ENCODE measurements at regions not wholly inside any gene's neighbourhood (a gene's known extent, or its start where the extent isn't known, plus 50 kb on each side); places are given as distances from the start of the nearest gene placed in this dataset.

- DNase-seq (ENCODE audit: low read depth in 2 of 2) = no peak
Measured at GRCh38 chr13:73850104-73850873, 283.9 kb downstream of the KLF12 start.

- DNase-seq (ENCODE audit: low read depth in 2 of 2) = no peak
Measured at GRCh38 chr13:73849292-73849691, 284.9 kb downstream of the KLF12 start.

- DNase-seq (ENCODE audit: low read depth in 2 of 2) = peak in 1 of 2 experiments; percentile 37
Measured at GRCh38 chr13:73844986-73845385, 289.2 kb downstream of the KLF12 start.

- no peak for DNase-seq (ENCODE audit: low read depth in 2 of 2)
Measured at GRCh38 chr13:73842626-73843025, 291.6 kb downstream of the KLF12 start.

DNA sequence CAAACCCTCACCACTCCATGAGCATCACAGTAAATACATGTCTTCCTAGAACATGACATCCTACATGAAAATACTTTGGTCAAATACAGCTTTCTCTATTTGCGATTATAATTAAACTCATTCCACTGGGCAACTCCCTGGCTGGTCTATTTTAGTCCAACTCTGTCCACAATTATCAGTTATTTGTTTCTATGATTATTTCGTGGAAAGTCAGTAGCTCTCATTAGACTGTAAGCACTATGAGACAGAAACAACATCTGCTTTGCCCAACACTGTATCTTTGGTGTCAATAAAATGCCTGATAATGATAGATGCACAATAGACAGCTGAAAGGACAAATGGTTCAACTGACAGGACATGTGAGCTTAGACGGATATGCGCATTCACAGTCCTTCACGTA, 292.0 kb downstream of the KLF12 start:
- no peak for DNase-seq (ENCODE audit: low read depth in 2 of 2)

GRCh38 chr13:73837147-73837546, 297.1 kb downstream of the KLF12 start:
- DNase-seq (ENCODE audit: low read depth in 2 of 2) = no peak

DNA sequence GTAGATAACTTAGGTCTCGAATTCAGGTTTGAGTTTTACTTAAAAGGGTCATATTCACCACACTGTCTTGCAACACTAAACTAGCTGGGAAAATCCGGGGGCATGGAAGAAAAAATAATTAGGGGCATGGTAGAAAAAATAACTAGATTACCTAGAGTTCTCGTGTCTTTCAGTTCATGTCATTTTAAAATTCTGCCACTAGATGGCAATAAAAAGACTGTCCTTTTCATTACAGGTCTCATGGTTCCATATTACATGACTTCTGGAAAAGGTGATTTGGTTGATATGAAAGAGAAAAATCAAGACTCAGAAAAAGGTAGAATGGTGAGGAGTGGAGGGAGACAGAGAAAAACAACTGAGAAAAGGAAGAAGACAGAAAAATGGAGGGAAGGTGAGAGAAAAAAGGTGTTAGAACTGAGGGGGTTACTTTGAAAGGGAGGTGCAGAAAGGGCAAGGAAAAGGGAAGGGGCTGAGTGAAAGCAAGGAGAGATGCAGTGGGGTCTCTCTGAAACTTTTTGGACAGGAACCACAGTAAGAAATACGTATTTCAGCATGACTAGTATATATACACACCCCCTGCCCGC, 299.0 kb downstream of the KLF12 start:
- DNase-seq (ENCODE audit: low read depth in 2 of 2) = peak in 1 of 2 experiments; percentile 26

- peak; percentile 20 to 21 for DNase-seq (ENCODE audit: low read depth in 2 of 2)
Measured at GRCh38 chr13:73833325-73834070, 300.7 kb downstream of the KLF12 start.

GRCh38 chr13:73832825-73833224, 301.4 kb downstream of the KLF12 start:
- no peak for DNase-seq (ENCODE audit: low read depth in 2 of 2)

GRCh38 chr13:73832128-73832588, 302.0 kb downstream of the KLF12 start:
- no peak for DNase-seq (ENCODE audit: low read depth in 2 of 2)

DNA sequence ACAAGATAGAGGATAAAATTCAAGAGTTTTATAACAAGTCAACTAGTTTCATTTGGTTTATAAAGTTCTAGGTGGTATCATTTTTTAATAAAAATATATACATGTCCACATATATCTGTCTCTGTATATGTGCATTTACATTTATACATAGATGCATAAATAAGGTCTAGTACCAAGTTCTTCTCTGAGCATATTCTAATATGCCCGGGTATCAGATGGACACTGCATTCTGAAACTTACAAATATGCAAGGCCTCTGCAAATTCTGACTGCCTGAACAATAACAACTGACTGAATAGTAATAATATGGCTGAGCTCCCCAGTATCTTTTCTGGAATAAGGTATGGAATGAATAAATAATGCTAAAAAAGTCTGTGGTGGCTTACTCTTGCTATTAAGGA, 304.8 kb downstream of the KLF12 start:
- DNase-seq (ENCODE audit: low read depth in 2 of 2) = no peak

- no peak for DNase-seq (ENCODE audit: low read depth in 2 of 2)
Measured at GRCh38 chr13:73828811-73829210, 305.4 kb downstream of the KLF12 start.

GRCh38 chr13:73827434-73827833, 306.8 kb downstream of the KLF12 start:
- no peak for DNase-seq (ENCODE audit: low read depth in 2 of 2)

DNA sequence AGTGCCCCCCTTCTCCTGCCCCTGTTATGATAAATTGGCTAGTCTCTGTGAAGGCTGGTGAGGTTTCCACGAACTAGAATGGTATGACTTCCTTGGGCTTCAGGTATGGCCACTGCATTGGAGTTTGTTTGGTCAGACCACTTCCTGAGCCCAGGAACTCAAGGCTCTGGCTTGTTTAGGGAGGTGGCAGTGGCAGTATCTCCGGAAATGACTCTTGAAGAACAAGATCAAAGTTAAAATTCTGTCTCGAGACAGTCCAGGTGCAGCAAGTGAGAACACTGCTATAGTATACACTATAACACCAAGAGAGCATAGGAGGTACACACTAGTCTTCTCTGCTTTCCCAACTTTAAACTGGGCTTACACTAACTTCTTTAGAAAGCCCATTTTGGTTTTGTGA, 309.1 kb downstream of the KLF12 start:
- DNase-seq (ENCODE audit: low read depth in 2 of 2) = no peak

- no peak for DNase-seq (ENCODE audit: low read depth in 2 of 2)
Measured at GRCh38 chr13:73822668-73823592, 311.3 kb downstream of the KLF12 start.

DNA sequence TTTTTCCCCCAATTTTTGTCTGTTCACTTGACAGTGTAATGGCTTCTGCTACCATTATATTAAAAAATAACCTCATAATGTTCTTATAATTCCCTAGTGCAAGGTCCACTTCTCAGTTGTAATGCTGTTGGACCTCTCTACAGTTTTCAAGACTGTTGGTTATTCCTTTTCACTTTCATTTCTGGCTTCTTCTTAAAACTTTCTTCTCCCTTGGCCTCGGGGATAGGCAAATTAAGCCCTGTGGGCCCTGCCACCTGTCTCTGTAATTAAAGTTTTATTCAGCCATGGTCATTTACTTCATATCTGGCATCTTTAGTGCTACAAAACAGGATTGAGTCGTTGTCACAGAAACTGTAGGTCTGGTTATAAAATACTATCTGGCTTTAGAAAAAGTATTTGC, 313.5 kb downstream of the KLF12 start:
- DNase-seq (ENCODE audit: low read depth in 2 of 2) = no peak

DNA sequence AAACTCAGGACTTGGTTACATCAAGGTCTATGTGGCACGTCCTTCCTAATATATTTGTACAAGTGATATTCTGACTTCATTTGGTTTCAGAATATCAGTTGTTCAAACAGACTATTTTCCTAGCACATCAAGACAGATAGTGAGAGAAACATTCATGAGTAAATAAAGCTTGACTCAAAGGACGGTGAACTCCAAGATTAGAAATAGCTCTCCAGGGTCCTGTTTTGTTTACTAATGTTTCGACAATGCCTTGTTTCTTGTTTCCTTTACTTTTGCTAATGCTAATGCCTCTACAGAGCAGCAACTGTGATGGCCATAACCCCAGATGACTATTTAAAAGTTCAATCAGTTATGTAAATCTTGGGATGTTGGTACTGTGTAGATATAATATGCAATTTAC, 313.9 kb downstream of the KLF12 start:
- no peak for DNase-seq (ENCODE audit: low read depth in 2 of 2)

GRCh38 chr13:73819711-73820110, 314.5 kb downstream of the KLF12 start:
- DNase-seq (ENCODE audit: low read depth in 2 of 2) = no peak

DNA sequence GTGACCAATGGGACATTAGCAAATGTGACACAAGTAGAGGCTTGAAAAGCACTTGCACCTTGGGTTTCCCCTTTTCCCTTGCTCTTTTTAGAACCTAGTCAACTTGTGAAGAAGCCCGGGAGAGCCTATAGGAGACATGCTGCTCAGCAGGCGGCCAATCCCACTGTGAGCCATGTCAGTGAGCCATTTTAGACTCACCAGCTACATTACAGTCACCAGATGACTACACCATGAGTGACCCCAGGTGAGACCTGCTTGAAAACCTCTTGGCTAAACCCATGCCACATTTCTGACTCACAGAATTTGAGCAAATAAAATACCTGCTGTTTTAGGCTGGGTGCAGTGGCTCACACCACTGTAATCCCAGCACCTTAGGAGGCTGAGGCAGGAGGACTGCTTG, 317.5 kb downstream of the KLF12 start:
- DNase-seq (ENCODE audit: low read depth in 2 of 2) = no peak

DNA sequence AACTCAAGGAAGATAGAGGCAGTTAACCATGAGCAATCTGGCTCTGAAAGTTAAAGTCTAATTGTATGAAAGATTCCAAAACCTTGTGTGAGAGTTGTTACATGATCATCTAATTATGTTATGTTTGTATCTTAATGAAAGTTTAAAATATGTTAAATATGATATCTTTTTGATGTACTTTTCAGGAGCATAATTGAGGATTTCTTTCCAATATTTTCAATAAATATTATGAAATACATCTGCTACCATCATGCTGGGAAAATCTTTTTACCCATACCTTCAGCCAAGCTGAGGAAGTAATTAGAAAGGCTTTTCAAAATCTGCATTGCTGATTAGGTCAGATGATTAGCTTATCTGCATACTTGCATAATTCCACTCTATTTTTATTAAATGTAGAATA, 318.4 kb downstream of the KLF12 start:
- DNase-seq (ENCODE audit: low read depth in 2 of 2) = no peak

DNA sequence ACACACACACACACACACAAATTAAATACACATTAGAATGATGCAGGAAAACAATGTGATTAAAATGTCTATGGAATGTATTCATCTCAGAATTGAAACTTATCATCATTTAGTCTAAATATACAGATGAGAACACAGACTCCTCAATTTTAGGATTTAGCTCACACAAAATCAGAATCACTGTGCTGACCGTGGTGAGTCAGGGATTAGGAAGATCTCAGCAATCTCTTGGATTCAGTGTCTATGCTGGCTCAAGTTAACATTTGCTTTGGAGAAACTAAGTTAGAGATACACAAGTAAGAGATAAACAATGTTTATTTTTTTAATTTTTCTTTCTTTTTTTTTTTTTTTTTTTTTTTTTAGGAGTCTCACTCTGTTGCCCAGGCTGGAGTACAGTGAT, 323.6 kb downstream of the KLF12 start:
- no peak for DNase-seq (ENCODE audit: low read depth in 2 of 2)

DNA sequence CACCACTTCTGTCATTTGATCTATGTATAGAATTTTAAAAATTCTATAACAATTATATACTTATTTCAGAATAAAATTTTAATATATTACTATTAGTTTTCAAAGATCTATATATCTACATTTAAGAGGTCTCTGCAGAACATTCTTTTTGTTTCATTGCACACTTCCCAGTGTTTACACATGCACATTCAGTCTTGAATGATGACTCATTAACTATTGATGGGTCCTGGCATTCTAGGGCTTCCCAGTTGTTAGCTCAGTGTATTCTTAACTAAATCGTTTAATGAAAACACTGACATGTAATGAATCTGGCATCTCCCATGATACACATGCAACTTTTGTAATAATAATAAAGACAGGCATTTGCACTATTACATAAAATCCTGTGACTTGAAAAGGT, 324.6 kb downstream of the KLF12 start:
- DNase-seq (ENCODE audit: low read depth in 2 of 2) = no peak
